SIG-M5 treated with dmso at 0.1 percent for 504 hours (cell line): ENCODE measurements at regions not wholly inside any gene's neighbourhood (a gene's known extent, or its start where the extent isn't known, plus 50 kb on each side); places are given as distances from the start of the nearest gene placed in this dataset.

ENCODE experiments used
- DNase-seq: peaks from one replicate; lab custom pipeline; 2025; ENCODE audit not compliant: unreplicated experiment; lab: John Stamatoyannopoulos, UW

DNA sequence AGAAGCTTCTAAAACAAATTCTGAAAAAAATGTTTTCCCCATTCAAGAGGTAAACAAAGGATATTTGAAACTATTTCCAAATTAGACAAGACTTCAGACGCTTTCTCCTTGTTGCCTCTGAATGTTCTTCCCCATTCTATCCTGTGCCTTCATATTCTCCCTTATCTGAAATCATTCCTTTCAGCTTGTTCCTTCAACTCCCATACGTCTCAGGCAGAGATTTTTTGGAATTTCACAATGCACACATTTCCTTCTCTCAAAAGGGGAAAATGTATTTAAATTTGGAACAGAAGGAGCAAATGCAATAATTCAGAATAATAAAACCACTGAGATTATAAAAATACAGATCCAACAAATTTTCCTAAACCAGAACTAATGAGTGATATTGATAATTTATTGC, 198.7 kb upstream of the IVNS1ABP start:
- no peak for DNase-seq

- DNase-seq, result no peak
These were observed 197.3 kb upstream of the IVNS1ABP start for GRCh38 chr1:185514311-185514710.

- DNase-seq, result no peak
These were observed 195.4 kb upstream of the IVNS1ABP start for GRCh38 chr1:185512442-185512841.

GRCh38 chr1:185501099-185501498, 184.1 kb upstream of the IVNS1ABP start:
- DNase-seq, result no peak

GRCh38 chr1:185500001-185500626, 183.1 kb upstream of the IVNS1ABP start:
- no peak for DNase-seq

DNA sequence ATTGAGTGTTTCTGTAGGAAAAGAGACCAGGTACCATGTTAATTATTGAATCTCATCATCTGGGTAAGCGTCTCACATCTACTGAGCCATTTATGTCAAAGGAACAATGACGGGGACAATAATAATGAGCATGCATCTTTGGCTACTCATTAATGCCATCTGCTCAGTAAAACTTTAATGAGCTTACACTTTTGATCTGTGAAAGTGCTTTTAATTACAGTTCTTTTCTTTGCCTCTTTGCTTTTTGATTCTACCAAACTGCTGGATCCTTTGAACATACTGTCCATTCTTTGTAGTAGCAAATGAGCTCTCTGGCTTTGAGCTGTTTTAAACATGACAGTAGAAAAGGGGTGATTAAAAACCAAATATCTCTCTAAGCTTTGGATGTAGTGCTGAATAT, 181.2 kb upstream of the IVNS1ABP start:
- no peak for DNase-seq

DNA sequence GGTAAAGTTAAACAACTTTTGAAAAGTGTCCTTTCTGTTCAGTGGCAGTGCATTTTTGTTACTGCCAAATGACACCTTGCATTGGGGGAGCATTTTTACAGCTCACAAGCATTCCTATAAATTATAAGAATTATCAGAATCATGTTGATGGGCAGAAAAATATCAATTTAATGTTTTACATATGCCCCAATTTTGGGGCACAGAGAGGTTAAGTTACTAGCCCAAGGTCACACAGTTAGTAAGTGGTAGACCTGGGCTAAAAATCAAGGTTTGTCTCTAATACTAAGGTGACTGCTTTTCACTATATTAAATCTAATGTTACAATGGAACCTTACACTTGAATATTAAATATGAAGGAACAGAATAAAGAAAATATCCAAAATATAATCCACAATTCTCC, 180.1 kb upstream of the IVNS1ABP start:
- no peak for DNase-seq

DNA sequence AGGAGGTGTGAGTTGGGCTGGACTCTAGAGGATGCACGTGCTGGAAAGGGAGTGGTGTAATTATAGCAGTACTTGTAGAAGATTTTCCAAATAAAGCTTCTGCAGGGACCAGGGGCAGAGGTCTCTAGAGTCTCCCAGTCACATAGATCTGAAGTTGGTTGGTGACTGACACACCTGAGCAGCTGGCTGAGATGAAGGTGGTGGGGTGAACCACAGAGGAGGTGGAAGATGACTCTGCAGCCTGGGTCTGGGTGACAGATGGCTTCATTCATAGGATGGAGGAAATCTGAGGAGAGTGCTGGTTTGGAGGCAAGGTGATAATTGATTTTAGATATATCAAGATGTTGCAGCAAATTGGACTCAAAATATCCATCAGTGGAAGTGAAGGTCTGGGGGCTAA, 178.9 kb upstream of the IVNS1ABP start:
- DNase-seq, result no peak

DNA sequence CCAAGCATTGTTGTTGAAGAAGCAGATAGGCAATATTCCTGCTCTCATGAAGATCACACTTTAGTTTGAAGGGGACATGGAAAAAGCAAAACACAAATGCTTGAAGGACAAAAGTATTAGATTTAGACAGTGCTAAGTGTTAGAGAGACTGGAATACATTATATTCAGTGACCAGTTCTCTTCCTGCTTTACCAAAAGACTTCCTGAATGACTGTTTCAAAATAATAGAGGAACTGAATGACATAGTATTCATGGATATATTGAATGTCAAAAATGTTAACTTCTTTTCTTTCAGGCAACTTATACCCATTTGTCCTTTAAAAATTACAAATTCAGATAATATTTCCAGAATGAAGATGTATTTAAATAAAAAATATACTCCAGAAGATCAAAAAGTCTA, 178.0 kb upstream of the IVNS1ABP start:
- no peak for DNase-seq

DNA sequence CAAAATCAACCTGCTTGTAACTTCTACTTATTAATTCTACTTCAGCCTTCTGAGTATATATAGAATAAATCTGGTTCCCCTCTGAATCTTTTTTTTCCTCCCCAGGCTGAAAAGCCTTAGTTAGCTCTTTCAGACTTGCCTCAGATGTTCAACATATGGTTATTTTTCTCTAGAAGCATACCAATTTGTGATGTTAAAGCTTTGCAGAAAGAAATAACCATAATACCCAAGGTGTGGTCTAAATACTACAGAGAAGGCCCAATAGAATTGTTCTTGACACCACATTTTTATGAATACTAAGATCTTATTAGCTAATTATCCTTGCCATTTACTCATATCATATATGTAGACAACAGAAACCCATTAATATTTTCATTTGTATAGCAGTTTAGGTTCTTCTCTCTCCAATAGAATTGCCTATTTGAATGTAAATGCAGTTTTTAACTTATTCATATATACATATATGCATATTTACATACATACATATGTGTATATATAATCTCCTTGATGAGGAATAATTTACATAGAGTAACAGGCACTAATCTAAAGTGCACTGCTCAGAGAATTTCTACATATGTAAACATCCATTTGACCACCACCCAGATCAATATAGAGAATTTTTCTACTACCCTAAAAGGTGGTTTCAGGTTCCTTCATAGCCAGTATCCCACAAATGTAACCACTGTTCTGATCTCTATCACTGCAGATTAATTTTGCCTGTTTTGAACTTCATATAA, 175.2 kb upstream of the IVNS1ABP start:
- no peak for DNase-seq

DNA sequence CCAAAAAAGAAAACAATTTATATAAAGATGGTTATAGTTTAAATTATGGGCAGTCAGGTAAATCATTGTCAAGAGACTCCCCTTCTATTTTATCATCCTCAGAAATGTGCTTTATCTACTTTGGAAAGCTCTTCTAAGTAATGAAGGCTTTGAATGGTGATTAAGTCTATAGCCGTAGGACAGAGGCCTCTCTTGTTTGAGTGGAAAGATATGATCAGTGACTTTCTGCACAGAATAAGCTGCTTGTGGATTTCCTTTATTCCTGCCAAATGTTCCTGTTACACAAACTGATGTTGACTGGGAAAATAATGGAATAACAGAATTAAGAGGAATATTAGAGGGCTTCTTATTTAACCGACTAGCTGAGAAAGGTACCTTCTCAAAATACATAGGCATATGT, 174.6 kb upstream of the IVNS1ABP start:
- no peak for DNase-seq

GRCh38 chr1:185490924-185491323, 173.9 kb upstream of the IVNS1ABP start:
- no peak for DNase-seq

DNA sequence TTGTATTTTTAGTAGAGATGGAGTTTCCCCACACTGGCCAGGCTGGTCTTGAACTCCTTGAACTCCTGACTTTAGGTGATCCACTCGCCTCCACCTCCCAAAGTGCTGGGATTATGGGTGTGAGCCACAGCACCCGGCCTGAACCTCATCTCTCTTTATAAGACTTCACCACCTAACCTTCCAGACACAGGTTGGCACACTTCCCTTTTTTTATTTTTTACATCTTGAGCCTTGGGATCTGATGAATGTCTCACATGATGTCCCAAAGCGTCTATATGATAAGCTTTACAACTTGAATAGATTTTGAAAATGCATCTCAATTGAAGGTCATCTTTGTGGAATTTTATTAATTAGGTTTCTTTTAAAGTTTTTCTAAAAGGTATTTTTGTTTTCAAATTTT, 172.4 kb upstream of the IVNS1ABP start:
- DNase-seq, result no peak

DNA sequence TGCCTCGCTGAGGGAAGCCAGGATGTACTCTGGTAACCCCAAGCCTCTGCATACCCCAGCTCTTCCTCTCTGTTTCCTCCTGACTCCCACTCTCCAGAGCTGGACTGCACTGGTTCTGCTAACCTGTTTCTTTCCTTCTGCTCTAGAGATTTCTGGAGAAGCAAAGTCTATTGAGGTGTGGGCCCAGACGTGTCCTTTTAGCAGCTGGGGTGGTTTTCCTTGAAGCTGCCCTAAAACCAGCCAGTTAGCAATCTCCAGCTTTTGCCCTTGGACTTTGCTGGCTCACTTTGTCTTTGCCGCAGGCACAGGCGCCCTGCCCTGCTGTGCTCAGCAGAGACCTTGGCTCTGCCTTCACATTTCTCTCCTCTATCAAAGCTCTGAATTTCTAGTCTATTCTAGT, 171.8 kb upstream of the IVNS1ABP start:
- DNase-seq, result no peak

GRCh38 chr1:185487936-185488335, 170.9 kb upstream of the IVNS1ABP start:
- no peak for DNase-seq

- no peak for DNase-seq
These were observed 170.0 kb upstream of the IVNS1ABP start for GRCh38 chr1:185487026-185487425.

DNA sequence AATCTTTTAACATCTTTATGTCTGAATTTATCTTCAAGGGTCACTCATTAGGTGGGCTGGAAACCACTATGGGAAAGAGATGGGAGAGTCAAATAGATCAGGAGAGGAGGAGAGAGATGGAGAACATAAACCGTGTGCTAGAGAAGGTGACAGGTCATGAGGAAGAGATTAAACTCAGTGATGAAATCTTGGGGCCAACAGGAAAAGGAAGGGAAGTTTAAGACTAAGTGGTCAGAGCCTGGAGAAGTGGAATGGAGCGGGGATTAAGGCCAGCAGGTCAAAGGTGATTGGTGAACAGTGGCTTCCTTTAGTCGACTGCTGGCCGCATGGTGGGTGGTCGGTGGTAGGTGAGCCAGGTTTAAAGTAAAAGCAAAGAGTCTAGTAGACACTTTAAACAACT, 169.3 kb upstream of the IVNS1ABP start:
- DNase-seq, result no peak

DNA sequence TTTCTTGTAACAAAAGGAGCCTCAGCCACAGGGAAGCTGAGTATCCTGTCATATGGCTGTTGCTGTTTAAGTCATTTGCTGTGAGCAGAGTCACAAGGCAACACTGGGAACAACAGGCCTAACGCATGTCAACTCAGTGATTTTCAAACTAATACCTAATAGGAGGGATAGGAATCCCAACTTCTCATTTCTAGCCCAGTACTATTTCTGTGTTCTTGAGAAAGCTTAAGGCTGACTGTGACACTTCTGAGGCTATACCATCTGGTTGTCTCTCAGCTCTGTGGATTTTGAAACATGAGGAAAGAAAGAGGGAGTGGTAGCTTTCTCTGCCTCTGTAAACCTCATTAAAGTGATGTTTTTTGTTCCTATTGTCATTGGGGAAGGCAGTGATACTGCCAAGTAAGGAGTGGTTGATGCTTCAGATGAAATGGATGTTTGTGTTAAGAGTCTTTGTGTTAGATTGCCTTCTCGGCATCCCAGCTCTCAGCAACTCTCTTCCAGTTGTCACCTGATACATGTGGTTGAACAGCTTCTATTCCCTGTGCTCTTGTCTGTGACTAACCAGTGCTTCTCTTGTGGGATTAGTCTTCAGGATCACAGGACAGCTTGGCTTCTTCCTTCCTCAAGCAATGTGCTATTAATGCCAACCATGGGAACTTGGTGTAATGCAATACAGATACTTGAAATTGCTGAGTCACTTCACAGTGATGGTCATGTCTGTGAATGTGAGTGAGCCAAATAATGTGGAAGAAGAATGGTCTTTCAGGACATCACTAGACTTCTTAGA, 166.8 kb upstream of the IVNS1ABP start:
- peak; percentile 41 for DNase-seq

DNA sequence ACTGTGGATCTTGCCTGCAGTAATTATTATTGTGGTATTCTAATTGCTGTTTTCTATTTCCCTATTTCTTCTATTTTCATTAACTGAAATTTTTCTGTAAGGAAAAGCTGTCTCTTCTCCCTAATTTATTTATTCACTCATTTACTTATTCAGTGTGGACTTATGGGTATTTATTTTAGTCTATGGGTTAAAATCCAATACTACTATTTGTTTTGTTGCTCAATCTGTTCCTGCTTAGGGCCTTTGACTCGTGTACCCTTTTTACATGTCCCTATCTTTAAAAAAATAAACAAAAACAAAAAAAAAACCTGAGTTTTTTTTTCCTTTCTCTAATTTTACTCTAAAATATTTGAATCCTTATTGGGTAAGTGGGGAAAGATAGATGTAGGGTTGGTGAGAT, 166.2 kb upstream of the IVNS1ABP start:
- no peak for DNase-seq

DNA sequence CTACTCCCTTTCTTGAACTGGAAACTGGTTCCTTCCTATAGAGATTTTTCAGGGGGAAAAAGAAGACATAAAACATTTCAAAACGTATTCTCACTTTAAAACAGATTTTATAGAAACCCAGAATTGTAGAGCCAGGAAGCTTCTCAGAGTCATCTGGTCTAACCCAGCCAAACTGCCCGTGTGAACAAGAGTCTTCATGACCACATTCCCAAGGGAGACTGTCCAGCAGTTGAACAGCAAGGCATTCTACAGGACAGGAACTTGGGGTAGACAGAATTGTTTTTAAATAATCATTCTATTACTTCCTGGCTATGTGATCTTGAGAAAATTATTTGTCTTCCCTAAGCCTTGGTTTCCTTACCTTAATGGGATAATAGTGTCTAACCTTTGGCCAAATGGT, 163.5 kb upstream of the IVNS1ABP start:
- no peak for DNase-seq

DNA sequence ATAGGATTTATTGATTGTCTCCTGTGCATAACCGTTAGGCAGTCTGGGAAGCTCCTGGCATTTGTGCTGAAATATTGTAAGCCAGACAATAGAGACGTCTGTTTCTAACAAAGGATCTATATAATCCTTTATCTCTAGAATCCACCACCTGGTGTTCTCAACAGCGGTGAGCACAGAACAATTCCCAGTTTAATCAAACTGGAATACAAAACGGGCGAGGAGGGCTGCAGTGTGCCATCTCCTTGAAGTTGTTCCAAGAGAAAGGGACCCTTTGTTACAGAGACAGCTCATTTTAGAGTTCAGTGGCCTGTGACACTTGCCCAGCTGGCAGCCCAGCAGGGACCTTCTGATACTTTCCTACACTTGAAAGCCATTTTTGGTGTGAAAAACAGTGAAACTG, 162.8 kb upstream of the IVNS1ABP start:
- DNase-seq, result no peak

- no peak for DNase-seq
These were observed 161.8 kb upstream of the IVNS1ABP start for GRCh38 chr1:185478877-185479276.
